Neuronal stem cell (in vitro differentiated cells): ENCODE measurements at regions not wholly inside any gene's neighbourhood (a gene's known extent, or its start where the extent isn't known, plus 50 kb on each side); places are given as distances from the start of the nearest gene placed in this dataset.

Experiments
- DNase-seq: peaks from one replicate; pipeline ENCODE4 v3.0.0-alpha.2; 2013; ENCODE audit warnings: low spot score
- H2AFZ ChIP-seq: one replicate; pipeline ENCODE4 v1.6.1; 2013; ENCODE audit warnings: mild to moderate bottlenecking, low read length, inconsistent platforms
- H2AK5ac ChIP-seq: 2 replicates; pipeline ENCODE4 v1.6.1; 2013; ENCODE audit warnings: low read depth, mild to moderate bottlenecking, inconsistent platforms, low read length, moderate library complexity, mixed read lengths
- H2BK120ac ChIP-seq: 2 replicates; pipeline ENCODE4 v1.6.1; 2013; ENCODE audit warnings: low read depth, mild to moderate bottlenecking, inconsistent platforms, low read length, moderate library complexity, mixed read lengths
- H2BK12ac ChIP-seq: one replicate; pipeline ENCODE4 v1.6.1; 2013; ENCODE audit warnings: low read length, inconsistent platforms
- H2BK15ac ChIP-seq: 2 replicates; pipeline ENCODE4 v1.6.1; 2013; ENCODE audit warnings: mild to moderate bottlenecking, low read length, inconsistent platforms, mixed read lengths
- H2BK5ac ChIP-seq: one replicate; pipeline ENCODE4 v1.6.1; 2013; ENCODE audit warnings: inconsistent platforms, mild to moderate bottlenecking, low read length, moderate library complexity
- H3K14ac ChIP-seq: one replicate; pipeline ENCODE4 v1.6.1; 2013; ENCODE audit warnings: low read length, inconsistent platforms
- H3K18ac ChIP-seq: 2 replicates; pipeline ENCODE4 v1.6.1; 2013; ENCODE audit warnings: low read length, inconsistent platforms
- H3K23ac ChIP-seq: 2 replicates; pipeline ENCODE4 v1.6.1; 2013; ENCODE audit warnings: low read depth, mild to moderate bottlenecking, mixed read lengths, low read length, inconsistent platforms; ENCODE audit not compliant: poor library complexity
- H3K27ac ChIP-seq: replicated peaks from 3 replicates; pipeline ENCODE4 v1.5.1; 2013; ENCODE audit warnings: low read length, inconsistent platforms
- H3K27me3 ChIP-seq, 3 experiments: 2 replicates each; pipeline ENCODE4 v1.6.1; 2013; ENCODE audit warnings: low read length in 3 of 3, mild to moderate bottlenecking in 2 of 3, inconsistent platforms in 1 of 3, low read depth in 1 of 3, mixed read lengths in 1 of 3, moderate library complexity in 1 of 3; ENCODE audit not compliant: control insufficient read depth in 3 of 3, insufficient read depth in 3 of 3
- H3K36me3 ChIP-seq, 2 donors: replicated peaks in 1 of 2; 2 replicates each; pipeline ENCODE4 v1.6.1; 2013; ENCODE audit warnings: low read length in 2 of 2; ENCODE audit not compliant: control insufficient read depth in 2 of 2, insufficient read depth in 2 of 2
- H3K4ac ChIP-seq: 2 replicates; pipeline ENCODE4 v1.6.1; 2013; ENCODE audit warnings: inconsistent platforms, mild to moderate bottlenecking, low read length, moderate library complexity
- H3K4me1 ChIP-seq, 2 donors: 1 replicate in 1 of 2; 2 replicates in 1 of 2; pipeline ENCODE4 v1.6.1; 2013; ENCODE audit warnings: low read length in 2 of 2, low read depth in 1 of 2; ENCODE audit not compliant: control insufficient read depth in 2 of 2, insufficient read depth in 1 of 2
- H3K4me2 ChIP-seq: one replicate; pipeline ENCODE4 v1.6.1; 2013; ENCODE audit warnings: mild to moderate bottlenecking, low read length, inconsistent platforms; ENCODE audit not compliant: insufficient read depth, poor library complexity, severe bottlenecking
- H3K4me3 ChIP-seq, 2 donors: 2 replicates each; pipeline ENCODE4 v1.5.1; 2013; ENCODE audit warnings: low read length in 2 of 2, mild to moderate bottlenecking in 2 of 2, inconsistent platforms in 1 of 2, moderate library complexity in 1 of 2
- H3K79me1 ChIP-seq: one replicate; pipeline ENCODE4 v1.6.1; 2013; ENCODE audit warnings: low read depth, mild to moderate bottlenecking, inconsistent platforms, low read length, moderate library complexity
- H3K9ac ChIP-seq: one replicate; pipeline ENCODE4 v1.6.1; 2013; ENCODE audit warnings: mild to moderate bottlenecking, low read depth, low read length, inconsistent platforms; ENCODE audit not compliant: poor library complexity
- H3K9me3 ChIP-seq, 2 donors: replicated peaks in 1 of 2; 2 replicates each; pipeline versions ENCODE3 to v1.6.1; 2013; ENCODE audit warnings: low read length in 2 of 2, mild to moderate bottlenecking in 2 of 2, inconsistent platforms in 1 of 2, low read depth in 1 of 2, mixed read lengths in 1 of 2, moderate library complexity in 1 of 2; ENCODE audit not compliant: control insufficient read depth in 2 of 2, insufficient read depth in 1 of 2
- H4K8ac ChIP-seq: one replicate; pipeline ENCODE4 v1.6.1; 2013; ENCODE audit warnings: low read depth, mild to moderate bottlenecking, inconsistent platforms, low read length, moderate library complexity
- H4K91ac ChIP-seq: one replicate; pipeline ENCODE4 v1.6.1; 2013; ENCODE audit warnings: low read length, low read depth, mild to moderate bottlenecking, inconsistent platforms; ENCODE audit not compliant: poor library complexity
- WGBS, 2 donors: extraction: QIAGEN DNeasy Blood & Tissue Kit; methylation state at CpG; one replicate each; pipeline ENCODE4 v1.1.7; 2013; ENCODE audit warnings: missing lambda C conversion rate in 2 of 2, mixed read lengths in 1 of 2; ENCODE audit not compliant: insufficient read length in 2 of 2, insufficient replicate concordance in 1 of 2; ENCODE audit errors: extremely low coverage in 2 of 2; 5-methylcytosine and 5-hydroxymethylcytosine counted together

- H2BK5ac ChIP-seq: no peak overlapping the region
These were observed 232.7 kb downstream of the TUBA3C start for GRCh38 chr13:18948664-18949488.

GRCh38 chr13:18948012-18948663, 233.5 kb downstream of the TUBA3C start:
- no peak overlapping the region for H3K18ac ChIP-seq
- no peak overlapping the region for H4K8ac ChIP-seq
- H3K4me3 ChIP-seq: no peak overlapping the region
- H3K14ac ChIP-seq: no peak overlapping the region
- no peak overlapping the region for H2AK5ac ChIP-seq
- H3K4me1 ChIP-seq: no peaks in the 10 kb centered on the region
- no peak overlapping the region for H3K4me2 ChIP-seq
- H4K91ac ChIP-seq: no peak overlapping the region
- no peak for DNase-seq
- peaks cover 0 to 73% of the 10 kb centered on the region in 2 donors for H3K9me3 ChIP-seq
- H2BK15ac ChIP-seq: no peak overlapping the region
- no peaks in the 10 kb centered on the region for H3K79me1 ChIP-seq
- H3K36me3 ChIP-seq: no peaks in the 10 kb centered on the region
- H3K23ac ChIP-seq: no peak overlapping the region
- no peak overlapping the region for H2BK5ac ChIP-seq
- H3K4ac ChIP-seq: no peak overlapping the region
- H3K27ac ChIP-seq: no peak overlapping the region
- peaks cover 0 to 2% (median 0%) of the 10 kb centered on the region in 3 experiments for H3K27me3 ChIP-seq
- no peak overlapping the region for H2AFZ ChIP-seq
- H2BK120ac ChIP-seq: no peak overlapping the region
- no peak overlapping the region for H3K9ac ChIP-seq
- no CpG with 5 or more reads among the region's 5 CpGs for WGBS, 2 donors
- no peak overlapping the region for H2BK12ac ChIP-seq

More at GRCh38 chr13:18948664-18949488, 232.7 kb downstream of the TUBA3C start:
- Histone ChIP-seq H3K4ac (no peak overlapping the region), H3K9ac (no peak overlapping the region), H2BK120ac (no peak overlapping the region), H2AK5ac (no peak overlapping the region), H4K8ac (no peak overlapping the region), H3K79me1 (no peaks in the 10 kb centered on the region), H3K4me2 (no peak overlapping the region), H3K27ac (no peak overlapping the region), H2AFZ (no peak overlapping the region), H3K4me3 (peak overlapping the region in 1 of 2 donors; percentile 55), H2BK15ac (no peak overlapping the region), H3K4me1 (no peaks in the 10 kb centered on the region), H2BK12ac (no peak overlapping the region), H3K18ac (no peak overlapping the region), H3K9me3 (peaks cover 0 to 71% of the 10 kb centered on the region in 2 donors), H3K23ac (no peak overlapping the region), H3K36me3 (no peaks in the 10 kb centered on the region), H3K14ac (no peak overlapping the region), H3K27me3 (peaks cover 0 to 2% (median 0%) of the 10 kb centered on the region in 3 experiments), H4K91ac (no peak overlapping the region)
- DNase-seq: no peak
- no CpG with 5 or more reads among the region's 19 CpGs for WGBS, 2 donors

- Histone ChIP-seq H3K27ac (no peak overlapping the region), H3K14ac (no peak overlapping the region), H2BK15ac (no peak overlapping the region), H4K91ac (no peak overlapping the region), H2AFZ (no peak overlapping the region), H3K36me3 (no peaks in the 10 kb centered on the region), H3K9me3 (peaks cover 0 to 68% of the 10 kb centered on the region in 2 donors), H3K4me3 (peak overlapping the region in 1 of 2 donors; percentile 57), H3K4ac (no peak overlapping the region), H3K4me2 (no peak overlapping the region), H3K27me3 (peaks cover 0 to 2% (median 0%) of the 10 kb centered on the region in 3 experiments), H3K79me1 (no peaks in the 10 kb centered on the region), H3K23ac (no peak overlapping the region), H3K9ac (no peak overlapping the region), H3K4me1 (no peaks in the 10 kb centered on the region), H2BK12ac (no peak overlapping the region), H4K8ac (no peak overlapping the region), H2BK120ac (peak overlapping the region; percentile 47), H2BK5ac (no peak overlapping the region), H3K18ac (no peak overlapping the region), H2AK5ac (no peak overlapping the region)
- no peak for DNase-seq
- no CpG with 5 or more reads among the region's 3 CpGs for WGBS, 2 donors
These were observed 234.1 kb downstream of the TUBA3C start for GRCh38 chr13:18947376-18947977.

GRCh38 chr13:18946738-18947137, 234.9 kb downstream of the TUBA3C start:
- Histone ChIP-seq H3K9me3 (peaks cover 0 to 61% of the 10 kb centered on the region in 2 donors), H4K8ac (no peak overlapping the region), H3K23ac (no peak overlapping the region), H2AFZ (no peak overlapping the region), H3K27me3 (peaks cover 0 to 2% (median 0%) of the 10 kb centered on the region in 3 experiments), H2BK5ac (no peak overlapping the region), H2AK5ac (no peak overlapping the region), H2BK120ac (peak overlapping the region; percentile 47), H2BK15ac (no peak overlapping the region), H2BK12ac (no peak overlapping the region), H3K18ac (no peak overlapping the region), H3K4me2 (no peak overlapping the region), H3K36me3 (no peaks in the 10 kb centered on the region), H3K4ac (no peak overlapping the region), H3K14ac (no peak overlapping the region), H3K79me1 (no peaks in the 10 kb centered on the region), H3K4me1 (no peaks in the 10 kb centered on the region), H3K9ac (no peak overlapping the region), H3K4me3 (peak overlapping the region in 1 of 2 donors; percentile 55), H4K91ac (no peak overlapping the region), H3K27ac (no peak overlapping the region)
- no peak for DNase-seq
- no CpG with 5 or more reads among the region's 7 CpGs for WGBS, 2 donors
